ENCODE measurements at regions not wholly inside any gene's neighbourhood (a gene's known extent, or its start where the extent isn't known, plus 50 kb on each side); places are given as distances from the start of the nearest gene placed in this dataset.

- 77 to 83% methylated on average over 7 of the region's 7 CpGs for WGBS, 2 donors
- H3K27ac ChIP-seq, result no peak overlapping the region
Observed at GRCh38 chr14:87430214-87430613, 562.8 kb downstream of the GALC start.

GRCh38 chr14:87419925-87420324, 573.1 kb downstream of the GALC start:
- no peaks in the 10 kb centered on the region for H3K4me1 ChIP-seq
- DNase-seq (ENCODE audit: low spot score in 2 of 2), result no peak
- H3K9me3 ChIP-seq, result peaks cover 0 to 18% (median 0%) of the 10 kb centered on the region in 4 donors
- no peaks in the 10 kb centered on the region for H3K27me3 ChIP-seq
- no peak for TF ChIP-seq POLR2A (IDR thresholded peaks at IDR 0.05)
- no peak for TF ChIP-seq EP300 (IDR thresholded peaks at IDR 0.05)
- TF ChIP-seq CTCF (IDR thresholded peaks at IDR 0.05), result no peak
- WGBS, 2 donors, result 98 to 100% methylated on average over 2 of the region's 2 CpGs
- no peak overlapping the region for H3K27ac ChIP-seq
- H3K36me3 ChIP-seq, result no peaks in the 10 kb centered on the region
- no peak overlapping the region for H3K4me3 ChIP-seq

More at GRCh38 chr14:87430214-87430613, 562.8 kb downstream of the GALC start:
- no peaks in the 10 kb centered on the region for H3K36me3 ChIP-seq
- no peak for DNase-seq (ENCODE audit: low spot score in 2 of 2)
- H3K4me1 ChIP-seq, result no peaks in the 10 kb centered on the region
- H3K9me3 ChIP-seq, result peaks cover 0 to 11% (median 0%) of the 10 kb centered on the region in 4 donors
- TF ChIP-seq CTCF (IDR thresholded peaks at IDR 0.05) (no peak), EP300 (IDR thresholded peaks at IDR 0.05) (no peak), POLR2A (IDR thresholded peaks at IDR 0.05) (no peak)
- no peak overlapping the region for H3K4me3 ChIP-seq
- no peaks in the 10 kb centered on the region for H3K27me3 ChIP-seq

DNA sequence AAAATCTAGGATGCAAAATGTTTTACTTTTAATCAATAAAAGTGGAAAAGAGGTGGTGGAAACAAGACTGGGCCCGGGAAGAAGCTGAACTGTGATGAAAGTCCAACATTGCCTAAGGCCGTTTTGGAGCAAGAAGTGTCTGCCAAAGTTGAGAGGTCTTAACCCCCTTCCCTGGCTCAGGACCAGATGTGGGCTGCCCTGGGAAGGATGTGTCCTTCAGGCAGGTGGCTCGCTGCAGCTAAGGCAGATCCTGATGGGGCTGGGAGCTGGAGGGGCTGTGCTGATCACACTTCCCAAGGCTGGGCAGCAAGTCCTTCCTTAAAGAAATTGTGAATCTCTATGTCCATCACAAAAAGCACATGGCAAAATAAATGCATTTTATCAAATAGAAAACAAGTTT, 581.6 kb downstream of the GALC start:
- TF ChIP-seq POLR2A (IDR thresholded peaks at IDR 0.05), result no peak
- no peak for TF ChIP-seq EP300 (IDR thresholded peaks at IDR 0.05)
- TF ChIP-seq CTCF (IDR thresholded peaks at IDR 0.05), result no peak
- H3K4me3 ChIP-seq, result no peak overlapping the region
- no peak for DNase-seq (ENCODE audit: low spot score in 2 of 2)

DNA sequence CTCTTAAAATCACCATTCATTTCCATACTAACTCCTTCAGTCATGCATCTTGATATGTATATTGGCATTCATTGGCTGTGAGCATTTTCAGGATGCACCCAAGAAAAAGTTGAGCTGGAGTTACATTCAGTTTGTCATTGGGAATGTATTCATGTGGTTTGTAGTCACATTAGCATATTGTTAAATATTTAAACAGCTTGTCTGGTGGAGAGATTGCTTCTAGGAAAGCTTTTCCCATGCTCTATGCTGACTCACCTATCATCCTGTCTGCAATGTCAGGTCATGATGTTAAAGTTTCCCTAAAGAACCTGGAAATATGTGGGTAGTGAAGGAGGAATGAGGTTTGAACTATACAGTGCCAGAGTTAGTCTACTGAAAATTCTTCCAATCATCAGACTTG, 583.6 kb downstream of the GALC start:
- TF ChIP-seq CTCF (IDR thresholded peaks at IDR 0.05) (no peak), EP300 (IDR thresholded peaks at IDR 0.05) (no peak), POLR2A (IDR thresholded peaks at IDR 0.05) (no peak)

More for the DNA sequence above, 581.6 kb downstream of the GALC start:
- Histone ChIP-seq H3K9me3 (peaks cover 0 to 3% (median 0%) of the 10 kb centered on the region in 4 donors), H3K4me1 (peaks cover 0 to 8% (median 0%) of the 10 kb centered on the region in 4 donors), H3K27ac (no peak overlapping the region), H3K36me3 (no peaks in the 10 kb centered on the region), H3K27me3 (no peaks in the 10 kb centered on the region)
- 47% methylated on average over 3 of the region's 3 CpGs for WGBS, 2 donors

DNA sequence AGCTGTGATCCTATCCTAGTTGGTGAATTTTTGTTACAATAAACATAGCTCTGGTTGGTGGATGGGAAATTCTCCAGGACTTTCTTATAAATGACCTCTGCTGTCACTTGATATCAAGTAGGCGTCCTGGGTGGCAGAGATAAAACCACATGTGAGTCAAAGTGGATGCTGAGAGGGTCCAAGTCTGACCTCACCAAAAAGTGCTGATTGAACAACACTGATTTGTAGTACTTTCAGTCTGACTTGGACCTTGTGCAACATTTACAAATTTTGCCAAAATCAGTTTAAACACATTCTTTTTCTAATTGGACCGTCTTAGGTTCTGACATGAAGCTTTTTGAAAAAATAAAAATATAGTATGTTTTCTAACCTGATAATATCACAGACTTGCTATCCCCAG, 585.6 kb downstream of the GALC start:
- peak overlapping the region in 1 of 4 donors; percentile 38 for H3K27ac ChIP-seq
- H3K27me3 ChIP-seq, result no peaks in the 10 kb centered on the region
- no peak for DNase-seq (ENCODE audit: low spot score in 2 of 2)
- H3K4me1 ChIP-seq, result peaks cover 0 to 8% (median 0%) of the 10 kb centered on the region in 4 donors
- H3K36me3 ChIP-seq, result no peaks in the 10 kb centered on the region
- TF ChIP-seq CTCF (IDR thresholded peaks at IDR 0.05), result no peak
- no peak for TF ChIP-seq POLR2A (IDR thresholded peaks at IDR 0.05)
- TF ChIP-seq EP300 (IDR thresholded peaks at IDR 0.05), result no peak
- no peak overlapping the region for H3K4me3 ChIP-seq
- no peaks in the 10 kb centered on the region for H3K9me3 ChIP-seq
- WGBS, 2 donors, result 32 to 35% methylated on average over 2 of the region's 2 CpGs

More for the DNA sequence above, 583.6 kb downstream of the GALC start:
- no peak overlapping the region for H3K4me3 ChIP-seq
- no peak overlapping the region for H3K27ac ChIP-seq
- H3K36me3 ChIP-seq, result no peaks in the 10 kb centered on the region
- DNase-seq (ENCODE audit: low spot score in 2 of 2), result no peak
- no peaks in the 10 kb centered on the region for H3K27me3 ChIP-seq
- no peaks in the 10 kb centered on the region for H3K9me3 ChIP-seq
- H3K4me1 ChIP-seq, result peaks cover 0 to 8% (median 0%) of the 10 kb centered on the region in 4 donors
